H7 (cell line): ENCODE measurements at regions not wholly inside any gene's neighbourhood (a gene's known extent, or its start where the extent isn't known, plus 50 kb on each side); places are given as distances from the start of the nearest gene placed in this dataset.
"Not testable (repeated sequence)": the region's sequence is repeated elsewhere in the genome, so short reads cannot be mapped to it uniquely, and the experiment has no call there.

Experiments used
- DNase-seq: peaks from one replicate; pipeline ENCODE4 v3.0.0; 2012
- H3K27me3 ChIP-seq: 2 replicates; pipeline ENCODE4 v1.6.0; 2011; ENCODE audit warnings: mild to moderate bottlenecking, low read length; ENCODE audit not compliant: control insufficient read depth, insufficient read depth
- H3K36me3 ChIP-seq: replicated peaks from 2 replicates; pipeline ENCODE4 v1.5.1; 2011; ENCODE audit warnings: low read length; ENCODE audit not compliant: control insufficient read depth, insufficient read depth
- H3K4me3 ChIP-seq: 2 replicates; pipeline ENCODE4 v1.5.1; 2011; ENCODE audit warnings: low read depth, mild to moderate bottlenecking, control low read depth, low read length, moderate library complexity; ENCODE audit not compliant: insufficient read depth

GRCh38 chrX:55981603-55982002 lies 250.6 kb upstream of the KLF8 start:
- Histone ChIP-seq H3K36me3 (no peaks in the 10 kb centered on the region), H3K4me3 (no peak overlapping the region), H3K27me3 (no peaks in the 10 kb centered on the region)
- no peak for DNase-seq

- DNase-seq: no peak
- H3K27me3 ChIP-seq: no peaks in the 10 kb centered on the region
- H3K4me3 ChIP-seq: no peak overlapping the region
- H3K36me3 ChIP-seq: no peaks in the 10 kb centered on the region
These were observed 235.5 kb upstream of the KLF8 start for GRCh38 chrX:55996649-55997048.

GRCh38 chrX:56000174-56000573 lies 232.0 kb upstream of the KLF8 start:
- H3K36me3 ChIP-seq: no peaks in the 10 kb centered on the region
- DNase-seq: no peak
- H3K27me3 ChIP-seq: no peaks in the 10 kb centered on the region

GRCh38 chrX:56000729-56001128 lies 231.4 kb upstream of the KLF8 start:
- Histone ChIP-seq H3K36me3 (no peaks in the 10 kb centered on the region), H3K27me3 (no peaks in the 10 kb centered on the region), H3K4me3 (no peak overlapping the region)
- DNase-seq: no peak

More at GRCh38 chrX:56000174-56000573, 232.0 kb upstream of the KLF8 start:
- H3K4me3 ChIP-seq: no peak overlapping the region

GRCh38 chrX:56025872-56026571 lies 206.1 kb upstream of the KLF8 start:
- Histone ChIP-seq H3K27me3 (no peaks in the 10 kb centered on the region), H3K36me3 (no peaks in the 10 kb centered on the region), H3K4me3 (no peak overlapping the region)
- DNase-seq: no peak

GRCh38 chrX:56026815-56027214 lies 205.3 kb upstream of the KLF8 start:
- Histone ChIP-seq H3K27me3 (no peaks in the 10 kb centered on the region), H3K4me3 (no peak overlapping the region)
- no peak for DNase-seq

GRCh38 chrX:56029188-56029587 lies 203.0 kb upstream of the KLF8 start:
- Histone ChIP-seq H3K4me3 (no peak overlapping the region), H3K27me3 (no peaks in the 10 kb centered on the region), H3K36me3 (no peaks in the 10 kb centered on the region)
- DNase-seq: no peak

More at GRCh38 chrX:56026815-56027214, 205.3 kb upstream of the KLF8 start:
- H3K36me3 ChIP-seq: no peaks in the 10 kb centered on the region

- no peak for DNase-seq
- H3K27me3 ChIP-seq: no peaks in the 10 kb centered on the region
- no peaks in the 10 kb centered on the region for H3K36me3 ChIP-seq
These were observed 202.5 kb upstream of the KLF8 start for GRCh38 chrX:56029691-56030090.

GRCh38 chrX:56031409-56031808 lies 200.7 kb upstream of the KLF8 start:
- H3K36me3 ChIP-seq: no peaks in the 10 kb centered on the region
- H3K27me3 ChIP-seq: no peaks in the 10 kb centered on the region
- H3K4me3 ChIP-seq: no peak overlapping the region
- DNase-seq: no peak

More at GRCh38 chrX:56029691-56030090, 202.5 kb upstream of the KLF8 start:
- no peak overlapping the region for H3K4me3 ChIP-seq

- H3K27me3 ChIP-seq: no peaks in the 10 kb centered on the region
These were observed 198.5 kb upstream of the KLF8 start for GRCh38 chrX:56033495-56034180.

GRCh38 chrX:56052673-56053330 lies 179.4 kb upstream of the KLF8 start:
- not testable (repeated sequence) for H3K27me3 ChIP-seq, H3K36me3 ChIP-seq, DNase-seq
- H3K4me3 ChIP-seq: peak overlapping the region; percentile 28; the same call in 1 of the 2 replicates

More at GRCh38 chrX:56033495-56034180, 198.5 kb upstream of the KLF8 start:
- DNase-seq: no peak
- H3K4me3 ChIP-seq: no peak overlapping the region
- no peaks in the 10 kb centered on the region for H3K36me3 ChIP-seq

GRCh38 chrX:56057325-56057724 lies 174.8 kb upstream of the KLF8 start:
- Histone ChIP-seq H3K27me3 (no peaks in the 10 kb centered on the region), H3K36me3 (no peaks in the 10 kb centered on the region), H3K4me3 (no peak overlapping the region)
- DNase-seq: no peak

- Histone ChIP-seq H3K4me3 (no peak overlapping the region), H3K27me3 (no peaks in the 10 kb centered on the region), H3K36me3 (no peaks in the 10 kb centered on the region)
- DNase-seq: no peak
These were observed 166.1 kb upstream of the KLF8 start for GRCh38 chrX:56066016-56066415.

GRCh38 chrX:56068274-56068758 lies 163.8 kb upstream of the KLF8 start:
- H3K27me3 ChIP-seq: no peaks in the 10 kb centered on the region
- no peak overlapping the region for H3K4me3 ChIP-seq
- H3K36me3 ChIP-seq: no peaks in the 10 kb centered on the region
- no peak for DNase-seq
